ENCODE measurements at regions not wholly inside any gene's neighbourhood (a gene's known extent, or its start where the extent isn't known, plus 50 kb on each side); places are given as distances from the start of the nearest gene placed in this dataset.

GRCh38 chr22:22432937-22433336, 75.6 kb downstream of the ZNF280B start:
- DNase-seq (ENCODE audit: low read depth) = no peak
- TF ChIP-seq CTCF (conservative IDR thresholded peaks at IDR 0.05; ENCODE audit: low read depth, low read length) = no peak
- H3K4me3 ChIP-seq (ENCODE audit: low read depth, low read length) = no peak overlapping the region

GRCh38 chr22:22433770-22434169, 74.8 kb downstream of the ZNF280B start:
- no peak overlapping the region for H3K4me3 ChIP-seq (ENCODE audit: low read depth, low read length)
- TF ChIP-seq CTCF (conservative IDR thresholded peaks at IDR 0.05; ENCODE audit: low read depth, low read length) = no peak
- no peak for DNase-seq (ENCODE audit: low read depth)
